8988T (cell line): ENCODE measurements at regions not wholly inside any gene's neighbourhood (a gene's known extent, or its start where the extent isn't known, plus 50 kb on each side); places are given as distances from the start of the nearest gene placed in this dataset.

Experiments
- DNase-seq: peaks from one replicate; pipeline ENCODE4 v3.0.0; 2011

- DNase-seq: no peak
Measured at GRCh38 chr20:23278172-23278571, 72.4 kb upstream of the NXT1 start.

- no peak for DNase-seq
Measured at GRCh38 chr20:23277316-23277715, 73.3 kb upstream of the NXT1 start.

- DNase-seq: no peak
Measured at GRCh38 chr20:23273776-23274175, 76.8 kb upstream of the NXT1 start.

- DNase-seq: no peak
Measured at GRCh38 chr20:23272176-23273029, 78.2 kb upstream of the NXT1 start.

- peak; percentile 43 for DNase-seq
Measured at GRCh38 chr20:23270382-23270911, 80.1 kb upstream of the NXT1 start.

GRCh38 chr20:23269954-23270353 lies 80.6 kb upstream of the NXT1 start:
- DNase-seq: no peak

GRCh38 chr20:23268792-23269354 lies 81.7 kb upstream of the NXT1 start:
- no peak for DNase-seq

- DNase-seq: no peak
Measured at GRCh38 chr20:23267909-23268308, 82.7 kb upstream of the NXT1 start.

GRCh38 chr20:23266530-23267398 lies 83.8 kb upstream of the NXT1 start:
- DNase-seq: no peak

GRCh38 chr20:23265226-23265625 lies 85.4 kb upstream of the NXT1 start:
- no peak for DNase-seq

- DNase-seq: no peak
Measured at GRCh38 chr20:23264545-23264944, 86.0 kb upstream of the NXT1 start.

- no peak for DNase-seq
Measured at GRCh38 chr20:23260181-23260840, 90.3 kb upstream of the NXT1 start.

GRCh38 chr20:23258747-23259121 lies 91.9 kb upstream of the NXT1 start:
- DNase-seq: no peak

- DNase-seq: peak; percentile 44
Measured at GRCh38 chr20:23257848-23258746, 92.5 kb upstream of the NXT1 start.

- no peak for DNase-seq
Measured at GRCh38 chr20:23257106-23257761, 93.4 kb upstream of the NXT1 start.

GRCh38 chr20:23255716-23256385 lies 94.7 kb upstream of the NXT1 start:
- DNase-seq: no peak

GRCh38 chr20:23255106-23255505 lies 95.5 kb upstream of the NXT1 start:
- DNase-seq: no peak

- no peak for DNase-seq
Measured at GRCh38 chr20:23254505-23254904, 96.1 kb upstream of the NXT1 start.

- no peak for DNase-seq
Measured at GRCh38 chr20:23254034-23254433, 96.6 kb upstream of the NXT1 start.

GRCh38 chr20:23253524-23253923 lies 97.1 kb upstream of the NXT1 start:
- no peak for DNase-seq

- DNase-seq: no peak
Measured at GRCh38 chr20:23251779-23252178, 98.8 kb upstream of the NXT1 start.
